HCT116 (cell line): ENCODE measurements at regions not wholly inside any gene's neighbourhood (a gene's known extent, or its start where the extent isn't known, plus 50 kb on each side); places are given as distances from the start of the nearest gene placed in this dataset.

ENCODE experiments used
- ATAC-seq: fragments of 200-7000 bp; cut with Tn5 transposase; 2 replicates; pipeline ENCODE4 v1.9.1; 2020; ENCODE audit warnings: mild to moderate bottlenecking, moderate library complexity
- BruUV-seq: library from RNA; stranded (reverse); fragments of 400-500 nt; replicated peaks from 2 replicates; lab custom pipeline; 2021; lab: Mats Ljungman, UMichigan
- CTCF ChIA-PET: fragments of 300-600 bp; sonication (Branson Sonifier 250); formaldehyde crosslinking; loops from one replicate; lab custom pipeline; 2021; ENCODE audit warnings: antibody characterized with exemption; lab: Charles Lee
- POLR2A ChIA-PET: fragments of 300-600, 350-600 bp; sonication (Branson Sonifier 250); formaldehyde crosslinking; loops from one replicate; lab custom pipeline; 2021; ENCODE audit warnings: antibody characterized with exemption; lab: Charles Lee
- RAD21 ChIA-PET, 2 experiments: fragments of 300-600 bp; sonication (Branson Sonifier 250); formaldehyde crosslinking; loops; one replicate each; lab custom pipeline; 2023; ENCODE audit warnings: low total read pairs in 2 of 2; ENCODE audit not compliant: uncharacterized antibody in 2 of 2, unreplicated experiment in 2 of 2, low non-redundant PET in 1 of 2; lab: Charles Lee
- DNase-seq: peaks from one replicate; pipeline ENCODE4 v3.0.0-alpha.2; 2010; ENCODE audit warnings: low read depth, low spot score
- H2AFZ ChIP-seq: fragments of 200-600 bp; shearing (Covaris generic), sonication (generic); 2 replicates; pipeline ENCODE4 v1.6.1; 2017; ENCODE audit warnings: low read depth, mixed run types, mixed read lengths, antibody characterized with exemption, low read length; ENCODE audit not compliant: poor library complexity, severe bottlenecking
- H3K27ac ChIP-seq: 2 replicates; pipeline ENCODE4 v1.5.1; 2012; ENCODE audit warnings: low read depth, low read length
- H3K27me3 ChIP-seq: fragments of 200-600 bp; sonication (generic); 2 replicates; pipeline ENCODE4 v1.6.1; 2016; ENCODE audit warnings: mixed run types, low read length, mixed read lengths; ENCODE audit not compliant: insufficient read depth
- H3K36me3 ChIP-seq, 2 experiments: fragments of 200-500 bp in 1 of 2; fragments of 200-600 bp in 1 of 2; sonication (Bioruptor generic) in 1 of 2; sonication (generic) in 1 of 2; 2 replicates each; pipeline versions ENCODE4 v1.5.1 to v1.6.1; 2014 to 2016; ENCODE audit warnings: low read length in 2 of 2, inconsistent platforms in 1 of 2, mixed read lengths in 1 of 2, mixed run types in 1 of 2; ENCODE audit not compliant: insufficient read depth in 2 of 2, control insufficient read depth in 1 of 2
- H3K4me1 ChIP-seq, 2 experiments: fragments of 200-600 bp in 1 of 2; sonication (generic) in 1 of 2; 2 replicates each; pipeline versions ENCODE4 v1.5.1 to v1.6.1; 2012 to 2017; ENCODE audit warnings: low read length in 2 of 2, inconsistent platforms in 1 of 2, mild to moderate bottlenecking in 1 of 2, mixed read lengths in 1 of 2, mixed run types in 1 of 2, moderate library complexity in 1 of 2; ENCODE audit not compliant: insufficient read depth in 2 of 2, control insufficient read depth in 1 of 2
- H3K4me2 ChIP-seq: fragments of 200-600 bp; sonication (generic); 2 replicates; pipeline ENCODE4 v1.6.1; 2017; ENCODE audit warnings: mixed run types, low read length, mixed read lengths
- H3K4me3 ChIP-seq, 2 experiments: fragments of 200-600 bp in 1 of 2; sonication (generic) in 1 of 2; replicated peaks in 1 of 2; 2 replicates each; pipeline ENCODE4 v1.5.1; 2011 to 2016; ENCODE audit warnings: low read length in 2 of 2, control low read depth in 1 of 2, low read depth in 1 of 2, mild to moderate bottlenecking in 1 of 2, mixed read lengths in 1 of 2, mixed run types in 1 of 2
- H3K79me2 ChIP-seq: fragments of 200-600 bp; sonication (generic); 2 replicates; pipeline ENCODE4 v1.6.1; 2017; ENCODE audit warnings: mild to moderate bottlenecking, mixed run types, low read length, moderate library complexity, mixed read lengths; ENCODE audit not compliant: insufficient read depth
- H3K9ac ChIP-seq: fragments of 200-600 bp; sonication (generic); 2 replicates; pipeline ENCODE4 v1.6.1; 2016; ENCODE audit warnings: low read length, mixed read lengths
- H3K9me2 ChIP-seq: fragments of 200-600 bp; sonication (generic), shearing (Covaris generic); 2 replicates; pipeline ENCODE4 v1.6.1; 2017; ENCODE audit warnings: mixed run types, mild to moderate bottlenecking, moderate library complexity; ENCODE audit not compliant: insufficient read depth
- H3K9me3 ChIP-seq, 2 experiments: fragments of 200-500 bp in 1 of 2; fragments of 200-600 bp in 1 of 2; sonication (Bioruptor generic) in 1 of 2; sonication (generic) in 1 of 2; 2 replicates each; pipeline ENCODE4 v1.6.1; 2014 to 2017; ENCODE audit warnings: low read length in 2 of 2, mixed read lengths in 2 of 2, inconsistent platforms in 1 of 2, low read depth in 1 of 2, mild to moderate bottlenecking in 1 of 2, mixed run types in 1 of 2, moderate library complexity in 1 of 2; ENCODE audit not compliant: control insufficient read depth in 1 of 2, insufficient read depth in 1 of 2
- H4K20me1 ChIP-seq: fragments of 200-600 bp; sonication (generic), shearing (Covaris generic); 2 replicates; pipeline ENCODE4 v1.6.1; 2017; ENCODE audit warnings: mixed run types, mild to moderate bottlenecking, moderate library complexity; ENCODE audit not compliant: insufficient read depth
- ATF3 ChIP-seq: IDR thresholded peaks from 2 replicates; pipeline ENCODE4 v1.6.1; 2012
- CBX3 ChIP-seq: IDR thresholded peaks from 2 replicates; pipeline ENCODE4 v1.6.1; 2012; ENCODE audit warnings: low read depth
- EGR1 ChIP-seq: IDR thresholded peaks from 2 replicates; pipeline ENCODE4 v1.6.1; 2012; ENCODE audit warnings: low read depth
- ELF1 ChIP-seq: IDR thresholded peaks from 2 replicates; pipeline ENCODE4 v1.6.1; 2012; ENCODE audit warnings: low read depth, borderline replicate concordance
- POLR2A ChIP-seq: IDR thresholded peaks from 2 replicates; pipeline ENCODE4 v1.7.0; 2011; ENCODE audit warnings: borderline replicate concordance; ENCODE audit not compliant: insufficient read depth, insufficient read length; ENCODE audit errors: extremely low read depth
- POLR2AphosphoS5 ChIP-seq: IDR thresholded peaks from 2 replicates; pipeline ENCODE4 v1.6.1; 2011; ENCODE audit warnings: mild to moderate bottlenecking, low read depth, low read length, moderate library complexity
- RAD21 ChIP-seq: IDR thresholded peaks from 2 replicates; pipeline ENCODE4 v1.6.1; 2012; ENCODE audit warnings: low read depth, mild to moderate bottlenecking
- SIN3A ChIP-seq: IDR thresholded peaks from 2 replicates; pipeline ENCODE4 v1.6.1; 2012; ENCODE audit warnings: low read depth
- SP1 ChIP-seq: IDR thresholded peaks from 2 replicates; pipeline ENCODE4 v1.6.1; 2012; ENCODE audit warnings: low read depth
- TCF7L2 ChIP-seq: IDR thresholded peaks from 2 replicates; pipeline ENCODE4 v1.7.0; 2011; ENCODE audit warnings: borderline replicate concordance, inconsistent platforms; ENCODE audit not compliant: insufficient read depth, insufficient read length; ENCODE audit errors: extremely low read depth
- YY1 ChIP-seq: IDR thresholded peaks from 2 replicates; pipeline ENCODE4 v1.6.1; 2011; ENCODE audit warnings: low read length, low read depth, moderate library complexity, mild to moderate bottlenecking; ENCODE audit not compliant: insufficient replicate concordance; ENCODE audit errors: extremely low read depth
- ZFX ChIP-seq: fragments of 450-650 bp; IDR thresholded peaks from 2 replicates; pipeline ENCODE4 v1.6.1; 2017
- ZNF274 ChIP-seq: fragments of 200-500 bp; sonication (Bioruptor generic); IDR thresholded peaks from 2 replicates; pipeline ENCODE4 v1.6.1; 2014; ENCODE audit warnings: mild to moderate bottlenecking, low read depth, low read length, inconsistent platforms
- intact Hi-C: fragments of 100-400 bp; cut with micrococcal nuclease; formaldehyde crosslinking; loops from 2 replicates; pipeline ENCODE4 v1.10.0; 2022
- TF ChIP-seq, protein P1 (sequence below): IDR thresholded peaks from 2 replicates; pipeline ENCODE4 v1.6.1; 2012
- TF ChIP-seq, protein P2 (sequence below), 3 experiments: fragments of 200-600 bp in 1 of 3; sonication (generic) in 1 of 3; IDR thresholded peaks in 2 of 3; conservative IDR thresholded peaks in 1 of 3; 2 replicates each; pipeline ENCODE4 v1.5.1; 2012 to 2017; ENCODE audit warnings: low read depth in 2 of 3, low read length in 2 of 3, antibody characterized with exemption in 1 of 3, borderline replicate concordance in 1 of 3, control low read depth in 1 of 3, mild to moderate bottlenecking in 1 of 3, mixed read lengths in 1 of 3, mixed run types in 1 of 3, moderate library complexity in 1 of 3; ENCODE audit not compliant: insufficient read depth in 1 of 3
- TF ChIP-seq, protein P3 (sequence below): IDR thresholded peaks from 2 replicates; pipeline ENCODE4 v1.6.1; 2012; ENCODE audit warnings: low read depth

GRCh38 chr10:4509405-4509804, 316.6 kb upstream of the AKR1E2 start:
- CTCF ChIA-PET, result no interaction called here
- intact Hi-C loops, result no loop called here
- no peak overlapping the region for H3K27ac ChIP-seq
- no TSS peak for BruUV-seq
- no peak overlapping the region for H2AFZ ChIP-seq
- RAD21 ChIA-PET, result no interaction called here
- no peak overlapping the region for H3K4me2 ChIP-seq
- peaks cover 0 to 5% of the 10 kb centered on the region in 2 experiments; a peak in 1 of 4 replicates for H3K4me1 ChIP-seq
- H3K9ac ChIP-seq, result no peak overlapping the region
- ATAC-seq (no peak), DNase-seq (no peak)
- no peaks in the 10 kb centered on the region for H3K27me3 ChIP-seq
- H4K20me1 ChIP-seq, result no peaks in the 10 kb centered on the region
- no peaks in the 10 kb centered on the region for H3K36me3 ChIP-seq
- H3K4me3 ChIP-seq, result no peak overlapping the region
- POLR2A ChIA-PET, result no interaction called here
- no peaks in the 10 kb centered on the region for H3K9me2 ChIP-seq
- H3K79me2 ChIP-seq, result no peaks in the 10 kb centered on the region
- no peak for TF ChIP-seq ZNF274
- TF ChIP-seq POLR2A, result no peak
- no peak for TF ChIP-seq EGR1
- TF ChIP-seq RAD21, result no peak
- TF ChIP-seq ATF3, result no peak
- TF ChIP-seq POLR2AphosphoS5, result no peak
- TF ChIP-seq, protein P1, sequence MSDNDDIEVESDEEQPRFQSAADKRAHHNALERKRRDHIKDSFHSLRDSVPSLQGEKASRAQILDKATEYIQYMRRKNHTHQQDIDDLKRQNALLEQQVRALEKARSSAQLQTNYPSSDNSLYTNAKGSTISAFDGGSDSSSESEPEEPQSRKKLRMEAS, result no peak
- TF ChIP-seq ZFX, result no peak
- TF ChIP-seq, all 23 proteins: peak for 0
- no peaks in the 10 kb centered on the region for H3K9me3 ChIP-seq

- Histone ChIP-seq H3K9me3 (no peaks in the 10 kb centered on the region), H3K9ac (no peak overlapping the region), H3K27me3 (no peaks in the 10 kb centered on the region), H4K20me1 (no peaks in the 10 kb centered on the region), H3K27ac (no peak overlapping the region), H2AFZ (no peak overlapping the region), H3K4me2 (no peak overlapping the region), H3K79me2 (no peaks in the 10 kb centered on the region), H3K36me3 (no peaks in the 10 kb centered on the region), H3K9me2 (no peaks in the 10 kb centered on the region), H3K4me1 (no peaks in the 10 kb centered on the region), H3K4me3 (no peak overlapping the region)
- intact Hi-C loops, result no loop called here
- no peak for DNase-seq
- ChIA-PET RAD21 (interaction anchor here in 1 of 2 experiments (0.7 kb wide), 1 partner anchor 327 kb away, joined by 3 read pairs; no protein-coding TSS in a partner anchor), POLR2A (no interaction called here), CTCF (no interaction called here)
- no TSS peak for BruUV-seq
- ATAC-seq, result no peak
- TF ChIP-seq SIN3A (no peak), CBX3 (no peak), SP1 (no peak), ZFX (no peak), TCF7L2 (no peak), ELF1 (no peak), POLR2AphosphoS5 (no peak), ZNF274 (no peak), YY1 (no peak)
- TF ChIP-seq, protein P2, sequence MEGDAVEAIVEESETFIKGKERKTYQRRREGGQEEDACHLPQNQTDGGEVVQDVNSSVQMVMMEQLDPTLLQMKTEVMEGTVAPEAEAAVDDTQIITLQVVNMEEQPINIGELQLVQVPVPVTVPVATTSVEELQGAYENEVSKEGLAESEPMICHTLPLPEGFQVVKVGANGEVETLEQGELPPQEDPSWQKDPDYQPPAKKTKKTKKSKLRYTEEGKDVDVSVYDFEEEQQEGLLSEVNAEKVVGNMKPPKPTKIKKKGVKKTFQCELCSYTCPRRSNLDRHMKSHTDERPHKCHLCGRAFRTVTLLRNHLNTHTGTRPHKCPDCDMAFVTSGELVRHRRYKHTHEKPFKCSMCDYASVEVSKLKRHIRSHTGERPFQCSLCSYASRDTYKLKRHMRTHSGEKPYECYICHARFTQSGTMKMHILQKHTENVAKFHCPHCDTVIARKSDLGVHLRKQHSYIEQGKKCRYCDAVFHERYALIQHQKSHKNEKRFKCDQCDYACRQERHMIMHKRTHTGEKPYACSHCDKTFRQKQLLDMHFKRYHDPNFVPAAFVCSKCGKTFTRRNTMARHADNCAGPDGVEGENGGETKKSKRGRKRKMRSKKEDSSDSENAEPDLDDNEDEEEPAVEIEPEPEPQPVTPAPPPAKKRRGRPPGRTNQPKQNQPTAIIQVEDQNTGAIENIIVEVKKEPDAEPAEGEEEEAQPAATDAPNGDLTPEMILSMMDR (IDR thresholded peaks at IDR 0.05 in 2 of 3, conservative IDR thresholded peaks at IDR 0.05 in 1 of 3; ENCODE audit: borderline replicate concordance in 1 of 3, insufficient read depth in 1 of 3, low read depth in 2 of 3, low read length in 2 of 3), result no peak
- TF ChIP-seq, protein P3, sequence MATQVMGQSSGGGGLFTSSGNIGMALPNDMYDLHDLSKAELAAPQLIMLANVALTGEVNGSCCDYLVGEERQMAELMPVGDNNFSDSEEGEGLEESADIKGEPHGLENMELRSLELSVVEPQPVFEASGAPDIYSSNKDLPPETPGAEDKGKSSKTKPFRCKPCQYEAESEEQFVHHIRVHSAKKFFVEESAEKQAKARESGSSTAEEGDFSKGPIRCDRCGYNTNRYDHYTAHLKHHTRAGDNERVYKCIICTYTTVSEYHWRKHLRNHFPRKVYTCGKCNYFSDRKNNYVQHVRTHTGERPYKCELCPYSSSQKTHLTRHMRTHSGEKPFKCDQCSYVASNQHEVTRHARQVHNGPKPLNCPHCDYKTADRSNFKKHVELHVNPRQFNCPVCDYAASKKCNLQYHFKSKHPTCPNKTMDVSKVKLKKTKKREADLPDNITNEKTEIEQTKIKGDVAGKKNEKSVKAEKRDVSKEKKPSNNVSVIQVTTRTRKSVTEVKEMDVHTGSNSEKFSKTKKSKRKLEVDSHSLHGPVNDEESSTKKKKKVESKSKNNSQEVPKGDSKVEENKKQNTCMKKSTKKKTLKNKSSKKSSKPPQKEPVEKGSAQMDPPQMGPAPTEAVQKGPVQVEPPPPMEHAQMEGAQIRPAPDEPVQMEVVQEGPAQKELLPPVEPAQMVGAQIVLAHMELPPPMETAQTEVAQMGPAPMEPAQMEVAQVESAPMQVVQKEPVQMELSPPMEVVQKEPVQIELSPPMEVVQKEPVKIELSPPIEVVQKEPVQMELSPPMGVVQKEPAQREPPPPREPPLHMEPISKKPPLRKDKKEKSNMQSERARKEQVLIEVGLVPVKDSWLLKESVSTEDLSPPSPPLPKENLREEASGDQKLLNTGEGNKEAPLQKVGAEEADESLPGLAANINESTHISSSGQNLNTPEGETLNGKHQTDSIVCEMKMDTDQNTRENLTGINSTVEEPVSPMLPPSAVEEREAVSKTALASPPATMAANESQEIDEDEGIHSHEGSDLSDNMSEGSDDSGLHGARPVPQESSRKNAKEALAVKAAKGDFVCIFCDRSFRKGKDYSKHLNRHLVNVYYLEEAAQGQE, result no peak
Observed at GRCh38 chr10:4506095-4506494, 319.9 kb upstream of the AKR1E2 start.
